Subcutaneous abdominal adipose tissue (tissue), 5 donors: ENCODE measurements at regions not wholly inside any gene's neighbourhood (a gene's known extent, or its start where the extent isn't known, plus 50 kb on each side); places are given as distances from the start of the nearest gene placed in this dataset.
"Not testable (repeated sequence)": the region's sequence is repeated elsewhere in the genome, so short reads cannot be mapped to it uniquely, and the experiment has no call there.

Experiments
- H3K27ac ChIP-seq: one replicate; pipeline ENCODE4 v1.7.0; 2013; ENCODE audit warnings: low read depth, mild to moderate bottlenecking, inconsistent platforms, low read length, moderate library complexity
- H3K27me3 ChIP-seq, 5 donors: one replicate each; pipeline ENCODE4 v1.7.0; 2013; ENCODE audit warnings: low read length in 5 of 5, inconsistent platforms in 1 of 5; ENCODE audit not compliant: control insufficient read depth in 5 of 5, insufficient read depth in 4 of 5
- H3K36me3 ChIP-seq, 5 donors: one replicate each; pipeline ENCODE4 v1.7.0; 2013; ENCODE audit warnings: low read length in 5 of 5; ENCODE audit not compliant: control insufficient read depth in 5 of 5, insufficient read depth in 5 of 5
- H3K4me1 ChIP-seq, 5 donors: one replicate each; pipeline ENCODE4 v1.7.0; 2013; ENCODE audit warnings: low read length in 5 of 5, mild to moderate bottlenecking in 3 of 5, moderate library complexity in 1 of 5; ENCODE audit not compliant: control insufficient read depth in 5 of 5, insufficient read depth in 5 of 5
- H3K4me3 ChIP-seq, 5 donors: one replicate each; pipeline ENCODE4 v1.7.0; 2013; ENCODE audit warnings: low read length in 5 of 5, low read depth in 1 of 5
- H3K9ac ChIP-seq, 5 donors: one replicate each; pipeline ENCODE4 v1.7.0; 2013; ENCODE audit warnings: low read length in 5 of 5, mild to moderate bottlenecking in 4 of 5, moderate library complexity in 3 of 5
- H3K9me3 ChIP-seq, 5 donors: one replicate each; pipeline ENCODE4 v1.7.0; 2013; ENCODE audit warnings: low read length in 5 of 5; ENCODE audit not compliant: control insufficient read depth in 5 of 5
- donor health status: healthy.
- donor health status: healthy.
- donor health status: healthy.
- donor health status: healthy.
- donor health status: healthy.

DNA sequence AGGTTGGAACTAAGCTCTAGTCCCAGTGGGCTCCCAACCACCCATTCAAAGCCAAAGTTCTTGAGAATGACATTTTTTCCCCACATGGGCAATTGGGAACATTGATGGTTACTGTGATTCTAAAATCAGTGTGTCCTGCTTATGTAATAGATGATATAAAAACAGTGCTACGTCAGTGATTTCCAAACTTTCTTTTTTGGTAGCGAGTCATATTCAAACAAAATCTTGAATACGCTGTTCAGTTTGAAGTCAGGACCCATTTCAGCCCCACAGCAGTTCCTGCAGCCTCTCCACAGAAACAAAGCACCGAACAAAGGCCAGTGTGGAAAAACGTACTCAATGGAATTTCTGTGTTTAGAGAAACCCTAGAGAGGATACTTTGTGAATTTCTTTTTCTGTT, 170.0 kb upstream of the OLIG3 start:
- Histone ChIP-seq H3K9ac (no peak overlapping the region), H3K36me3 (no peaks in the 10 kb centered on the region), H3K4me3 (no peak overlapping the region), H3K27me3 (no peaks in the 10 kb centered on the region), H3K9me3 (no peaks in the 10 kb centered on the region), H3K4me1 (no peaks in the 10 kb centered on the region), H3K27ac (no peak overlapping the region)

DNA sequence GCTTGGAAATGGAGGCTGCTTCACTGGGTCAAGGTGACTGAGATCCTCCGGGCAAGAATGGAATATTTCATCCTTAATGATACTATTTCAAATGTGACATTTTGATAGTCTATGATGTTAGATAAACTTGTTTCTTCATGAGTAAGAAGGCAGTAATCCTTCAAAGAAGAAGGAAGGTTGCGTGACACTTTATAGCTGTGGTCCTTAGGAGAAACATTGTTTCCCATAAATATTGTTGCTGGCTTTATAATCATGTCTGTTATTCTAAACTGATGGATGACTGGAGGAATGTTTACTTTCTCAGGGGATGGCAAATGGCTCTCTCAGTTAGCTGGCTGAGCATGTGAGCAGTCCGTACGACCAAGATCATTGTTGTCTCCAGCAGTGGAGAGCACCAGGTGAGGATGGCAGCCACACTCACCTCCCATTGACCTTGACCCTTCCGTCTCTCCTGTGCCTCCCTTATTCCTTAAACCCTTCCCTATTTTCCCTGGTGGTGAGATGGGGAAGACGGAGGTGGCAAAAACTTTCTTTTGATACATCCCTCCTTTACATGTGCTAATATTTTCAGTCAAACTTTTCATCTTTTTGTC, 171.2 kb upstream of the OLIG3 start:
- no peak overlapping the region for H3K4me3 ChIP-seq

DNA sequence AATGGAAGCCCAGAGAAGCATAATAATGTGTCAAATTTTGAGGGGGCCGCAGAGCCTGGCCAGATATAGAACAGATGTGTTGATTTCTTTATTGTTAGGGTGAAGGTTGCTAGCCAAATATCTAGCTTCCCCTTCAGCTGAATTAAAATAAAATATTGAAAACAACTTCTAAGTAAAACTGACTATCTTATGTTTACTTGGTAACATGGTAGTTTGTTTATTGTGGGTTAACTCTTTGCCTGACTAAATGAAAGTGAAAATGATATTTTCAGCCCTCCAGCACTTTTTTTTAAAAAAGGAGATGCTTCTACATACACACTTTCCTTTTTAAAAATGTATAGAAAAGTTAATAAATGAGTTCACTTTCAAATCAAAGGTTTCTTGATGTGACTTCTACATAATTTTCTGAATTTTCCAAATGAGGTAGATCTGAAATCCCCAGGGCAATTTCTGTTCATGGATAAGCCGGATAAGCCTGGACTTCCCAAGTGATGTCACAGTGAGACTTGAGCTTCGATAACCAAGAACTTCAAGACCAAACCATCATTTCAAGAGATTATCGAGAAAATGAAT, 172.1 kb upstream of the OLIG3 start:
- Histone ChIP-seq H3K4me1 (no peaks in the 10 kb centered on the region), H3K27ac (no peak overlapping the region), H3K9ac (no peak overlapping the region), H3K4me3 (no peak overlapping the region), H3K36me3 (no peaks in the 10 kb centered on the region), H3K9me3 (no peaks in the 10 kb centered on the region), H3K27me3 (no peaks in the 10 kb centered on the region)

More for the DNA sequence above, 171.2 kb upstream of the OLIG3 start:
- no peaks in the 10 kb centered on the region for H3K27me3 ChIP-seq
- H3K9ac ChIP-seq: no peak overlapping the region
- no peaks in the 10 kb centered on the region for H3K9me3 ChIP-seq
- no peaks in the 10 kb centered on the region for H3K4me1 ChIP-seq
- H3K36me3 ChIP-seq: no peaks in the 10 kb centered on the region
- H3K27ac ChIP-seq: no peak overlapping the region

DNA sequence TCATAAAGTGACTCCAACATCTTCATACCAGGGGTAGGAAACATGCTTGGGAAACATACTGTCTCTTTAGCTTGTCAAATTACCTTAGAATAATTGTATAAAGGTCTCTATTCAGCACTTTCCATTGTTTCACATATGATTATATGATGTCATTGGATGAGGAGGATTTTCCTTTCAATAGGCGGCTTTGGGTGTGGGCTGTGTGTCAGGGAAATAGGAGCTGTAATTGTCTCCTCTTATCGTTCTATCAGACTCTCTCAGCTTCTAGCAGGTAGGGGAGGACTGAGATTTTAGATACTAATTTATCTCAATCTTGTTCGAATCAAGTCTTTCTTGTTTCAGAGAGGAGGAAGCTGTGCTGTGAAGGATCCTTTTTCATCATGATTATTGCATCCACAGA, 179.4 kb upstream of the OLIG3 start:
- Histone ChIP-seq H3K36me3 (no peaks in the 10 kb centered on the region), H3K27me3 (no peaks in the 10 kb centered on the region), H3K9ac (no peak overlapping the region), H3K9me3 (no peaks in the 10 kb centered on the region), H3K27ac (no peak overlapping the region), H3K4me1 (peaks cover 0 to 14% (median 6%) of the 10 kb centered on the region in 5 donors), H3K4me3 (no peak overlapping the region)

DNA sequence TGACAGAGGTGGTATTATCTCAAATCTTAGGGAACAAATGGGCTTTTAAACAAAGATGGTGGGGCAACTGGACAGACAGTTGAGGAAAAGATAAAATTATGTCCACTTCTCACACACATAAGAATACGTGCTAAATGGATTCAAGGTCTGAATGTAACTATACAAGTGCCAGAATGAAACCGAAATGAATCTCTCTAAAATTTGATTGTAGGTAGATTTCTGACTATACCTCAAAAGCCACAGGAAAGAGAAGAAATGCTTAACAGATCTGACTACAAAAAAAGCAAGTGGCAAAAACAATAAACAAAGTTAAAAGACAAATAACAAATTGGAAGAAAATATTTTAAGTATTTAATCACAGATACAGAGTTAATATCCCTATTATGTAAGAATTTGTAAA, 182.7 kb upstream of the OLIG3 start:
- H3K4me3 ChIP-seq: no peak overlapping the region
- H3K4me1 ChIP-seq: peaks cover 0 to 14% (median 6%) of the 10 kb centered on the region in 5 donors
- no peak overlapping the region for H3K27ac ChIP-seq
- no peak overlapping the region for H3K9ac ChIP-seq
- no peaks in the 10 kb centered on the region for H3K9me3 ChIP-seq
- H3K36me3 ChIP-seq: no peaks in the 10 kb centered on the region
- H3K27me3 ChIP-seq: no peaks in the 10 kb centered on the region

DNA sequence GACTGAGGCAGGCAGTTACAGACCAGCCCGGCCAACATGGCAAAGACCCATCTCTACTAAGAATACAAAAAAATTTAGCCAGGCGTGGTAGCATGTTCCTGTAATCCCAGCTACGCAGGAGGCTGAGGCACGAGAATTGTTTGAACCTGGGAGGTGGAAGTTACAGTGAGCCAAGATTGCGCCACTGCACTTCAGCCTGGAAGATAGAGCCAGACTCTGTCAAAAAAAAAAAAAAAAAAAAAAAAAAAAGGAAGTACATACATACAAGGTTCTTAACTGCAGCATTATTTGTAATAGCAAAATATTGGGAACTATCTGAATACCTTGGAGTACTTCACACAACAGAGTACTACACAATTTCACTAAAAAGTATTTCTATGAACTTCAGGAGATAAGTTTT, 183.5 kb upstream of the OLIG3 start:
- H3K4me1 ChIP-seq: peaks cover 0 to 13% (median 5%) of the 10 kb centered on the region in 5 donors
- H3K27ac ChIP-seq: no peak overlapping the region
- no peaks in the 10 kb centered on the region for H3K9me3 ChIP-seq
- no peak overlapping the region for H3K4me3 ChIP-seq
- no peaks in the 10 kb centered on the region for H3K27me3 ChIP-seq
- no peak overlapping the region for H3K9ac ChIP-seq
- H3K36me3 ChIP-seq: no peaks in the 10 kb centered on the region

DNA sequence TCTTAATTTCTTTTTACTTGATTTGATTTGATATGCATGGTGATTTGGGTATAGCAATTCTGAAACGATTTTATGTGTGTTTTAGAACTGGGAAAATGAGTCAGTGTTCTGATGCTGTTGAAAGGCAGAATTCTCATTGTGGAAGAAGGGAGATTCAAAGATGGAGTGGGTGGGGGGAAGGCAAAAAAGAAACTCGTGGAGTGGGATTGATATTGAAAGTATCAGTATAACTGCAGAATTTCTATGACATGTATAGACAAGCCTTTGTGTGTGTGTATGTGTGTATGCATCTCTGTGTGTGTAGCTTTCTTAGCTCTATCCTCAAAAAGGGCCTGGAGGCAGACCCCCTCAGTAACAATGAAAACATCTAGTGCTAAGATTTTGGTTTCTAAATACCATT, 184.3 kb upstream of the OLIG3 start:
- H3K9me3 ChIP-seq: no peaks in the 10 kb centered on the region
- H3K4me3 ChIP-seq: no peak overlapping the region
- H3K27me3 ChIP-seq: no peaks in the 10 kb centered on the region
- H3K36me3 ChIP-seq: no peaks in the 10 kb centered on the region
- H3K27ac ChIP-seq: no peak overlapping the region
- H3K9ac ChIP-seq: no peak overlapping the region
- peaks cover 0 to 5% (median 0%) of the 10 kb centered on the region in 5 donors for H3K4me1 ChIP-seq

DNA sequence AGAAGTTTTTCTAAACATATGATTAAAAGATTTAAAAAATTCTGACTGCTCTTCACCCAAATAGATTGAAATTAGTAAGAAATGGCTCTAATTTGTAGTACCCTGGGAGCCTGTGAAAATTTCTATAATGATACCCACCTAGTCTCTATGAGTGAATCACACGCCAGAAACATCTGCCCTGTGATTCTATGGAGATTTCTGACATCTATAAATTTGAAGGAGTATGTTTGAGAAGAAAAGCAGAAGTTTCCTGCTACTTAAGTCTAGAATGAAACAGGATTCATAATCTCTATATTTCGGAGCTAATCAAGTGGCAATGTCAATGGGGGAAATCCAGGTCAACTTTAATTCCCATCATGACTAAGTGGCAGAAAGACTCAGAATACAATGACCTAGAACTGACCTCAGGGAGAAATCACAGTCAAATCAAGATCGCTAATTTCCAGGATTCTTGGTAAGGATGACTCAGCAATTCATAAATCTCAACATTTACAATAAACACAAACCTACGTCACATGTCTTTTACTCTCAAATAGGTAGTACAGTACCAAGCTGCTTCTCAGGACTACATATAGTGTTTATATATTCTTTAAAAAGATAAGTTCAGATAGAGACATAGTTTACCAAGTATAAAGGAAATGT, 186.2 kb upstream of the TNFAIP3 start:
- no peaks in the 10 kb centered on the region for H3K27me3 ChIP-seq
- H3K9me3 ChIP-seq: no peaks in the 10 kb centered on the region
- H3K4me1 ChIP-seq: no peaks in the 10 kb centered on the region
- no peaks in the 10 kb centered on the region for H3K36me3 ChIP-seq
- H3K9ac ChIP-seq: no peak overlapping the region
- no peak overlapping the region for H3K27ac ChIP-seq
- H3K4me3 ChIP-seq: no peak overlapping the region

DNA sequence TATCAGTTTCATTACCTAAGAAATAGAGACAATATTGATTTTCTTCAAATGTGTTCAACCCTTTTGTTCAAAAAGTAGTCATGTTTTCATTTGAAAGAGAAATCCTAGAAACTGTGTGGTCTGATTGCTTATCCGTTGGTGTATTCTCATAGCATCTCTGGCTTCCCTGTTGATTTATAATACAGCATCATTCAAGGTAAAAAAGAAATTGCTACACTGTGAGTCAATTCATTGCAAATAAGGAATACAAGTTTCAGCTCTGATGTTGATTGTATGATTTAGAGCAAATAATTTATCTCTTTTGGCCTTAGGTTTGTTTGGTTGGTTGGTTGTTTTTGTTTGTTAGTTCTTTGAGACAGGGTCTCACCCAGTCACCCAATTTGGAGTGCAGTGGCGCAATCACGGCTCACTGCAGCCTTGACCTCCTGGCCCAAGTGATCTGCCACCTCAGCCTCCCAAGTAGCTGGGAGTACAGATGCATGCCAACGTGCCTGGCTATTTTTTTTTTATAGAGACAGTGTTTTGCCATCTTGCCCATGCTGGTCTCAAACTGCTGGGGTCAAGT, 185.5 kb upstream of the TNFAIP3 start:
- H3K27me3 ChIP-seq: no peaks in the 10 kb centered on the region
- H3K9me3 ChIP-seq: no peaks in the 10 kb centered on the region
- H3K36me3 ChIP-seq: no peaks in the 10 kb centered on the region
- no peak overlapping the region for H3K9ac ChIP-seq
- H3K4me1 ChIP-seq: no peaks in the 10 kb centered on the region
- no peak overlapping the region for H3K27ac ChIP-seq
- no peak overlapping the region for H3K4me3 ChIP-seq

DNA sequence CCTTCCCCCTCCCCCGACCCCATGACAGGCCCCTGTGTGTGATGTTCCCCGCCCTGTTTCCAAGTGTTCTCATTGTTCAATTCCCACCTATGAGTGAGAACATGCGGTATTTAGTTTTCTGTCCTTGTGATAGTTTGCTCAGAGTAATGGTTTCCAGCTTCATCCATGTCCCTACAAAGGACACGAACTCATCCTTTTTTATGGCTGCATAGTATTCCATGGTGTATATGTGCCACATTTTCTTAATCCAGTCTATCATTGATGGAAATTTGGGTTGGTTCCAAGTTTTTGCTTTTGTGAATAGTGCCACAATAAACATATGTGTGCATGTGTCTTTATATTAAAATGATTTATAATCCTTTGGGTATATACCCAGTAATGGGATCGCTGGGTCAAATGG, 184.4 kb upstream of the TNFAIP3 start:
- H3K4me1 ChIP-seq, H3K27me3 ChIP-seq, H3K36me3 ChIP-seq, H3K27ac ChIP-seq, H3K9ac ChIP-seq, H3K9me3 ChIP-seq, H3K4me3 ChIP-seq: not testable (repeated sequence)
